ENCODE measurements at regions not wholly inside any gene's neighbourhood (a gene's known extent, or its start where the extent isn't known, plus 50 kb on each side); places are given as distances from the start of the nearest gene placed in this dataset.
"Not testable (repeated sequence)": the region's sequence is repeated elsewhere in the genome, so short reads cannot be mapped to it uniquely, and the experiment has no call there.

GRCh38 chr14:29027441-29027840, 260.9 kb downstream of the FOXG1 start:
- CTCF ChIA-PET; H2BK15ac ChIP-seq (ENCODE audit: low read depth, low read length); H4K8ac ChIP-seq (ENCODE audit: low read depth in 2 of 2, low read length in 2 of 2); H3K9me3 ChIP-seq (ENCODE audit: control insufficient read depth, insufficient read depth, low read length); H2BK20ac ChIP-seq (ENCODE audit: low read depth, low read length); H3K9me1 ChIP-seq (ENCODE audit: insufficient read depth, low read length); BruUV-seq (replicated peaks); H3K18ac ChIP-seq (ENCODE audit: low read depth, low read length); H2BK5ac ChIP-seq (ENCODE audit: low read depth, low read length, poor library complexity, severe bottlenecking); H3K27me3 ChIP-seq (ENCODE audit: control insufficient read depth, insufficient read depth, low read length); H4K91ac ChIP-seq (ENCODE audit: insufficient read depth, low read depth, low read length); H3K56ac ChIP-seq (ENCODE audit: extremely low read depth, insufficient read depth, low read length); H2BK120ac ChIP-seq (ENCODE audit: low read depth, low read length); H2AFZ ChIP-seq (replicated peaks; ENCODE audit: low read length, poor library complexity); H3K4me2 ChIP-seq (ENCODE audit: low read depth, low read length); H3K14ac ChIP-seq (replicated peaks; ENCODE audit: low read depth, low read length); H2AK5ac ChIP-seq (ENCODE audit: low read depth, low read length); DNase-seq; H4K20me1 ChIP-seq (ENCODE audit: insufficient read depth, low read length); H3K79me1 ChIP-seq (ENCODE audit: low read depth in 1 of 2, low read length in 2 of 2); H3K27ac ChIP-seq (ENCODE audit: insufficient read depth, low read length); POLR2A ChIA-PET (ENCODE audit: unreplicated experiment); H2AK9ac ChIP-seq (replicated peaks; ENCODE audit: low read depth, low read length, poor library complexity); H3K4me3 ChIP-seq (ENCODE audit: insufficient read depth, low read depth, low read length); H3K36me3 ChIP-seq (ENCODE audit: control insufficient read depth, insufficient read depth, low read length); H3K9ac ChIP-seq (ENCODE audit: low read depth, low read length); H3K4ac ChIP-seq (ENCODE audit: low read depth, low read length); H3K23ac ChIP-seq (ENCODE audit: low read depth, low read length); dilution Hi-C loops (cut with HindIII; ENCODE audit: low sequenced_read_pairs, unreplicated experiment); H4K5ac ChIP-seq (ENCODE audit: low read depth, low read length); H3K4me1 ChIP-seq (ENCODE audit: control insufficient read depth, insufficient read depth, low read length); ATAC-seq (ENCODE audit: low read depth): not testable (repeated sequence)
- no CpG with 5 or more reads among the region's 3 CpGs for WGBS, 2 experiments (ENCODE audit: extremely low coverage in 2 of 2, insufficient read length in 1 of 2)
- in situ Hi-C loops (cut with MboI; ENCODE audit: low sequenced_read_pairs): loop anchor here (10.0 kb wide), 1 partner anchor 197 kb away; no protein-coding TSS in a partner anchor
- intact Hi-C loops (cut with micrococcal nuclease): loop anchor here (10.0 kb wide), 1 partner anchor 977 kb away; no protein-coding TSS in a partner anchor

- H2BK120ac ChIP-seq (ENCODE audit: low read depth, low read length); H2BK20ac ChIP-seq (ENCODE audit: low read depth, low read length); H4K5ac ChIP-seq (ENCODE audit: low read depth, low read length); H3K14ac ChIP-seq (replicated peaks; ENCODE audit: low read depth, low read length); H3K9me3 ChIP-seq (ENCODE audit: control insufficient read depth, insufficient read depth, low read length); H2AK9ac ChIP-seq (replicated peaks; ENCODE audit: low read depth, low read length, poor library complexity); H3K9ac ChIP-seq (ENCODE audit: low read depth, low read length); H3K9me1 ChIP-seq (ENCODE audit: insufficient read depth, low read length); H3K4me2 ChIP-seq (ENCODE audit: low read depth, low read length); CTCF ChIA-PET; H4K20me1 ChIP-seq (ENCODE audit: insufficient read depth, low read length); POLR2A ChIA-PET (ENCODE audit: unreplicated experiment); H3K4me1 ChIP-seq (ENCODE audit: control insufficient read depth, insufficient read depth, low read length); dilution Hi-C loops (cut with HindIII; ENCODE audit: low sequenced_read_pairs, unreplicated experiment); H2AFZ ChIP-seq (replicated peaks; ENCODE audit: low read length, poor library complexity); H3K27me3 ChIP-seq (ENCODE audit: control insufficient read depth, insufficient read depth, low read length); ATAC-seq (ENCODE audit: low read depth); H2AK5ac ChIP-seq (ENCODE audit: low read depth, low read length); H3K18ac ChIP-seq (ENCODE audit: low read depth, low read length); H3K36me3 ChIP-seq (ENCODE audit: control insufficient read depth, insufficient read depth, low read length); H3K4me3 ChIP-seq (ENCODE audit: insufficient read depth, low read depth, low read length); H2BK5ac ChIP-seq (ENCODE audit: low read depth, low read length, poor library complexity, severe bottlenecking); H4K8ac ChIP-seq (ENCODE audit: low read depth in 2 of 2, low read length in 2 of 2); H4K91ac ChIP-seq (ENCODE audit: insufficient read depth, low read depth, low read length); H3K27ac ChIP-seq (ENCODE audit: insufficient read depth, low read length); H3K23ac ChIP-seq (ENCODE audit: low read depth, low read length); H3K56ac ChIP-seq (ENCODE audit: extremely low read depth, insufficient read depth, low read length); BruUV-seq (replicated peaks); DNase-seq; H3K4ac ChIP-seq (ENCODE audit: low read depth, low read length); H2BK15ac ChIP-seq (ENCODE audit: low read depth, low read length); H3K79me1 ChIP-seq (ENCODE audit: low read depth in 1 of 2, low read length in 2 of 2): not testable (repeated sequence)
- in situ Hi-C loops (cut with MboI; ENCODE audit: low sequenced_read_pairs): loop anchor here (10.0 kb wide), 1 partner anchor 197 kb away; no protein-coding TSS in a partner anchor
- intact Hi-C loops (cut with micrococcal nuclease): loop anchor here (10.0 kb wide), 1 partner anchor 977 kb away; no protein-coding TSS in a partner anchor
- 57% methylated on average over 1 of the region's 2 CpGs; no CpG with 5 or more reads in 1 of the 2 experiments for WGBS, 2 experiments (ENCODE audit: extremely low coverage in 2 of 2, insufficient read length in 1 of 2)
These were observed 261.5 kb downstream of the FOXG1 start for GRCh38 chr14:29027941-29028705.

Data from IMR-90 (cell line).